Adipose tissue (tissue), 3 donors: ENCODE measurements at regions not wholly inside any gene's neighbourhood (a gene's known extent, or its start where the extent isn't known, plus 50 kb on each side); places are given as distances from the start of the nearest gene placed in this dataset.
"Not testable (repeated sequence)": the region's sequence is repeated elsewhere in the genome, so short reads cannot be mapped to it uniquely, and the experiment has no call there.

Source experiments
- H3K27ac ChIP-seq: one replicate; pipeline ENCODE4 v1.5.1; 2013; ENCODE audit warnings: low read depth, low read length
- WGBS, 3 donors: extraction: QIAGEN DNeasy Blood & Tissue Kit; methylation state at CpG; one replicate each; pipeline ENCODE4 v1.1.7; 2013; 5-methylcytosine and 5-hydroxymethylcytosine counted together
- donor health status: healthy with polysubstance abuse.
- donor health status: Bipolar disorder and iron deficiency.
- donor health status: healthy.

DNA sequence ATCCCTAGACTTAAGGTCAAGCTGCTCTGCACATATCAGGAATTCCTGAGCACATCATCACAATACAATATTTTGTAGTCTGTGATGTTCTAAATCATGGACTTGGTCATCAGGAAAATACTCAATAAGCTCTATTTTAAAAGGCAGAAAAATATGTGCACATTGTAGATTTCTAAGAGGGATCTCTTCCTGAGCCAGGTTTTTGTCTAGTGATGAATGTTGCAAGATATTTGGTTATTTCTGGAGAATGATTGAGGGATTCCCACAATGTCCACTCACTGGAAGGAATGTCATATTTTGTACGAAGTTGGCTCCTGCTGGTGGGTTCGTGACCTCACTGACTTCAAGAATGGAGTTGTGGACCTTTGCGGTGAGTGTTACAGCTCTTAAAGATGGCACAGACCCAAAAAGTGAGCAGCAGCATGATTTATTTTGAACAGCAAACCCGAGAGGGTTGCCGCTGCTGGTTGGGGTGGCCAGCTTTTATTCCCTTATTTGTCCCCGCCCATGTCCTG is 300.9 kb upstream of the DCN start:
- H3K27ac ChIP-seq, result no peak overlapping the region
- 74 to 81% (median 74%) methylated on average over 6 of the region's 6 CpGs for WGBS, 3 donors

DNA sequence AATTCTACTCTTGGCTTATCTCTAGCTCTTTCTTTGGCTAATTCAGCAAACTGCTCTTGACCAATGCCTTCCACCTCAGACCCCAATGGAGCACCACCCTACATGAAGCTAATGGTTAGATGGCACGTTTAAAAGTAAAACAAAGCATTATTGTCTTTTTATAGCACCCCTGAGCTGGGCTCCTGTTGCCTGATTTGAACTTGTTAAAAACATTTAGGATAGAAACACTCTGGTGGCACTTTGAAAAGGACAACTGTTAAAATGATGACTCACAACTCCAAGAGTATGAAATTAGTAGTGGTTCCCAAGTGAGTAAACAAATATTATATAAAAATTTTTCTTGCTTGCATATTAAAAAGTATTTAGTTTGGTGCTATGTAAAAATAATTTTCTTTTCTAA is 299.6 kb upstream of the DCN start:
- H3K27ac ChIP-seq, result no peak overlapping the region
- WGBS, 3 donors, result 43 to 66% (median 56%) methylated on average over 1 of the region's 1 CpG

DNA sequence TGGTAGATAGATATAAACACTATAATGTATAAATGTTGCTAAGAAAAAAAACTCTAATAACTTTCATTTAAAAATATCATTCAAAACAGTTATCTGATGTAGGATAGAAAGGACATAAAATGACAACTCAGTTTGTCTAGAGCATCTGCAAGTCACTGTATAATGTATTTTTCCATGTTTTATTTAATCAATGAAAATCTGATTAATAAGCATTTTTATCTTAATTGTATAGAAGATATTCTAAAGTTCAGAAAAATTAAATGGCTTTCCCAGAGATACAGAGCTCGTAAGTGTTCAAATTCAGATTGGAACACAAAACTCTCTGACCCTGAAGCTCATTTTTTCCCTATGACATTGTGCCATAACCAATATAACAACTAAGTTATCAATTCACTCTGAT is 295.9 kb upstream of the DCN start:
- WGBS, 3 donors, result 86 to 94% (median 92%) methylated on average over 1 of the region's 1 CpG
- no peak overlapping the region for H3K27ac ChIP-seq

DNA sequence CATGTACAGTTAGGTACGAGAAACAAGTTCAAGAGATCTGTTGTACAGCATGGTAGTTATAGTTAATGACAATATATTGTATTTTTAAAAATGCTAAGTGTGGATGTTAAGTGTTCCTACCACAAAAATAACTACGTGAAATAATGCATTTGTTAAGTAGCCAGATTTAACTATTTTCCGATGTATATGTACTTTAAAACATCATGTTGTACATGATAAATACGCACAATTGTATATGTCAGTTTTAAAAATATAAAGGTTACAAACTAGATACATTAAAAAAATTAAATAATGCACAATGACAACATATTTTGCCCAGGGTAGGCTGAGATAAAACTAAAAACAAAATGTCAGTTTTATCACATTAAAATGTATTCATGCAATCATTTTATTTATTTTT is 285.1 kb upstream of the DCN start:
- 90 to 96% (median 92%) methylated on average over 4 of the region's 4 CpGs for WGBS, 3 donors
- no peak overlapping the region for H3K27ac ChIP-seq

DNA sequence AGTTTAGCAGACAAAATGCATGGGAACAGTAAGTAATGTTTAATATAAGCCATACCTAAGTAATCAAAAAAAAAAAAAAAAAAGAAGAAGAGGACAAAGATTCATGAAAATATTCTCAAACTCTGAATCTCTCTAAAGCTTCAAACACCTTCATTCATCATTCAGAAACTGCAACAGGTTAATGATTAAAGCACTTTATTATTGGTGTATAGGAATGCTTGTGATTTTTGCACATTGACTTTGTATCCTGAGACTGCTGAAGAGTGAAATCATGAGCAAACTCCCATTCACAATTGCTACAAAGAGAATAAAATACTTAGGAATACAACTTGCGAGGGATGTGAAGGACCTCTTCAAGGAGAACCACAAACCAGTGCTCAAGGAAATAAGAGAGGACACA is 278.4 kb upstream of the DCN start:
- no peak overlapping the region for H3K27ac ChIP-seq
- 81 to 90% (median 83%) methylated on average over 1 of the region's 1 CpG for WGBS, 3 donors

DNA sequence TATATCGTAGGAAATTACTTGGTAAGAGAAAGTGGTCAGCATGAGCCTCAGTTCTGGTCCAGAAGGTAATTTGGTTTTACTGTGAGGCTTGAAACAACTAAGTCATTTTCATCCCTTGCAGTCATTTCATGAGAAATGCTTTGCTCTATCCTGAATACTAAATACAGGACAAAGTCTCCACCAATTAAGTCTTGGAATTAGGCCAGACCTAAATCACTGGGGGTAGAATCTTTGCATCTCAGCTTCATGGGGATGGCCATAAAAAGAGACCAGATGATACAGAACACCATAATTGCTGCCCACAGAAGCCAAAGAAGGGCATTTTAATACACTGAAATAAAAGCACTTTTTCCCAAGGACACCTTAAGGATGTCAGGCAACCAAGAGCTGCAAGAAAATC is 277.9 kb upstream of the DCN start:
- H3K27ac ChIP-seq, result no peak overlapping the region
- 83 to 94% (median 88%) methylated on average over 1 of the region's 1 CpG for WGBS, 3 donors

DNA sequence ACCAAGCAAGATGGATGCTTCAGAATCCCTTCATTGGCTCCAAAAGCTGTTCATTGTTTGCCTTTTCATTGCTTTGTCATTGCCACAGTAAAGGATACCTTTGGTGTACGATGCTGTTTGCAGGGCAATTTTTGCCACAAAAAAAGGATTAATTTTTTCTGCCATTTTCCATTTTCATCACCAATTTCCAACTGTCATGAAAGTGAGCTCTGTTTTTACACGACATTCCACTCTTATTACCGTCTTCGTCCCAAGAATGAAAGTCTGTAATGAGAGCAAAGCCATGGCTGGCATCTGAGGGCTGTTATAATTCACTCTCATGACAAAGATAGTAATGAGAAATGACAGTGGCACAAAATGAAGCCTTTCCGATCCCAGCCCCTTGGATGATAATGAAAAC is 272.7 kb upstream of the DCN start:
- H3K27ac ChIP-seq, result no peak overlapping the region
- 68 to 70% (median 69%) methylated on average over 5 of the region's 5 CpGs for whole genome bisulfite sequencing, 3 donors

DNA sequence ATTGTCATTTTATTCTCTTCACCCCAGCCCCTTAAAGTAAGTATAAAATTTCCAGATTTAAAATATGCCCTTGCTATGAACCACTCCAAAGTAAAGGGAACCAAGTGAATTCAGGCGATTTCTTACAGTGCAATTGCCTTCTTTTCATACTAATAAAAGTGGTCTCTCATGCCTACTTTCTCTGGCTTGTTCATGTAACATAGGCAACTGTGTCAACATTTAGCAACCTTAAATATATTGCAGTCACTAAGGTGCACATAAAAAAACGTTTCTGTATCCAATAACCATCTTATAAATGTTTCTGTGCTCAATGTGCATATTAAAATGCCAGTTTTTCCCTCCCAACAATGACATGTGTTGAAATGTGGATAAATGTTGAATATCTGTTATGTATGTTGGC is 271.6 kb upstream of the DCN start:
- WGBS, 3 donors, result 51 to 57% (median 52%) methylated on average over 2 of the region's 2 CpGs

DNA sequence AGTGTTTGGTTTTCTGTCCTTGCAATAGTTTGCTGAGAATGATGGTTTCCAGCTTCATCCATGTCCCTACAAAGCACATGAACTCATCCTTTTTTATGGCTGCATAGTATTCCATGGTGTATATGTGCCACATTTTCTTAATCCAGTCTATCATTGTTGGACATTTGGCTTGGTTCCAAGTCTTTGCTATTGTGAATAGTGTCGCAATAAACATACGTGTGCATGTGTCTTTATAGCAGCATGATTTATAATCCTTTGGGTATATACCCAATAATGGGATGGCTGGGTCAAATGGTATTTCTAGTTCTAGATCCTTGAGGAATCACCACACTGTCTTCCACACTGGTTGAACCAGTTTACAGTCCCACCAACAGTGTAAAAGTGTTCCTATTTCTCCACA is 269.8 kb upstream of the DCN start:
- no CpG with 5 or more reads among the region's 2 CpGs for WGBS, 3 donors
- H3K27ac ChIP-seq, result not testable (repeated sequence)

More for the DNA sequence above, 271.6 kb upstream of the DCN start:
- H3K27ac ChIP-seq, result no peak overlapping the region

DNA sequence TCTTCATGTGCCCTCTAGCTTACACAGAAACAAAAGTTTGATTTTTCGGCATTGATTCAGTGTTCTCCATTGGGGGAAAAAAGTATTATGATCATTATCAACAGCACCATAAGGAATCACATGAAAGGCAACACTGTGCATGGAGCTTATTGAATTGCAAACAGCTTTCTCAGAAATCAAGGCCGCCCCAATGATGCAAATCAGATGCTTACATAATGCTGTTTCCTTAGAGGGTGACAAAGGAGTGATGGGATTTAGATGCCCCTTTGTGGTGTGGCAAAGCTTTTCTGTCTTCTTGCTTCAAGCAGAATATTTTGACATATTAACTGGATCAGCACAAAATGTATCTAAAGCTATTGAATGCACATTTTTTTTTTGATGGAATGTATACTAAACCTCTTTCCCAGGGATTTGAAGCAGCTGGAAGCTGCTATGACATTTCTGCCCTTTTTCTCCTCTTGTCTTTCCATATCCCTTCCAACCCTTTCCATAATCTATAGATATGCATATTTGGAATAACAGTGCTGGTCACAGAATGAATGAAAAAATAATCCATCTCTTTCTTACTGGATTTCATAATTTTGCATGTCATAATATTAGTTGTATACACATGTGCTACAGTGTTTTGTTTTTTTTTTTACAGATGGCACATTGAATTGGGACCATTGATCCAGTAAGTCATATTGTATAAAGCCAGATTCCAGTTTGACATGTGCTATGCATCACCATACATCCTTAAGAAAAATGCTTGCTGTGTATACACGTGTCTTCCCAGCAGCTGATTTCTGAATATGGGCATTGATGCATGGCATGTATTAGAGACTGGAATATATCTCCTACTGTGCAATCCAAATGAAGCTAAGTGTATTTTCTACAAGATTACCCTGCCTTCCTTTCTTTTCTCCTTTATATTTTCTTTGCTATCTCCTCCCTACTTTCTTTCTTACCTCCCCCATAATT is 259.7 kb upstream of the DCN start:
- 76 to 83% (median 82%) methylated on average over 3 of the region's 3 CpGs for WGBS, 3 donors
- H3K27ac ChIP-seq, result no peak overlapping the region

DNA sequence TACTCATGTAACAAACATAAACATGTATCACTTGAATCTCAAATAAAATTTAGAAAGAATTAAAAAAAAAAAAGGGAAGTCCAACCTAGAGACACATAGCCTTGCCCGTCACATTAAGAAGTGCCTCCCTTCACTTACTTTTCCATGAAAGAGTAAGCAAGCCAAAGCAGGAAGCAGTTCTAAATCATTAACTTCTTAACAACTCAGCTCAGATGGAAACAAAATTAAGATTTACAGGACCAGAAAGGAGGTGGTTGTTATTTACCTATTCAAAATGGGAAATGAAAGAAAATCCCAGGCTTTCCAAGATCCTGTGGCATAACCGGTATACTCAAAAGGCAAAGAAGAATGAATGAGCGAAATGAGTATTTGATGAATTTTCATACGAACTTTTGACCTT is 258.6 kb upstream of the DCN start:
- 89 to 95% (median 89%) methylated on average over 4 of the region's 4 CpGs for WGBS, 3 donors
- no peak overlapping the region for H3K27ac ChIP-seq

DNA sequence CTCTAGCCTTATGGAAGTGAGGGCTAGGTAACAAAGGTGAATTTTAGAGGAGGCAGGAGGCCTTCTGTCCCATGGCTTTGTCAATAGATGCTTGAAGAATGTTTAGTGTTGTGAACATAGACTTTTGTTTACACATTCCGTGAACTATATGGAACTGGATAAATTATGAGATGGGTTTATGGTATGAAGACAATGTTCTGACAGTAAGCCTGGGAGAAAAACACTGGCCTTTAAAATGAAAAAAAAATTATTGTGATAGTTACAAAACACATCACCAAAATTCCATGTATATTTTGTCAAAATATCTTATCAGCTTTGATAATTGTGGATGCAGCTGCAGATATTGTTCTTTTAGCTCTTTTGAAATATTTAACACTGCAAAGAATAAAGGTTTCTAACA is 251.5 kb upstream of the DCN start:
- no peak overlapping the region for H3K27ac ChIP-seq
- WGBS, 3 donors, result 88 to 93% (median 90%) methylated on average over 1 of the region's 1 CpG

DNA sequence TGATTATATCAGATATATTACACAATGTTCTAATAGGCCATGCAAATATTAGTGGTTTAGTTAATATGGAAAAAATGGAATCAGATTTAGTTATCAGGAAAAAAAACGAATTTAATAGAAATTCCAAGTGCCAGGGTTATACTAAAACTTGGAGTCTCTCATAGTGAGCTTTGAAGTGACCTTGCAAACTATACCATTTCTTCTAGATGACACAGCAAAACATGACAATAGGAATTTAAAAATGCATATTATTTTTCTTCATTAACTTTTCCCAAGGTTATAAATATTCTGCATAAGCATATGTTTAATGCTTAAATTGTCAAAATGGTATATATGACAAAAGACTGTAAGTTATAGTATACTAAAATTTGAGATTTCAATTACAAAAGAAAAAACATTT is 250.1 kb upstream of the DCN start:
- 42 to 63% (median 63%) methylated on average over 1 of the region's 1 CpG for WGBS, 3 donors

DNA sequence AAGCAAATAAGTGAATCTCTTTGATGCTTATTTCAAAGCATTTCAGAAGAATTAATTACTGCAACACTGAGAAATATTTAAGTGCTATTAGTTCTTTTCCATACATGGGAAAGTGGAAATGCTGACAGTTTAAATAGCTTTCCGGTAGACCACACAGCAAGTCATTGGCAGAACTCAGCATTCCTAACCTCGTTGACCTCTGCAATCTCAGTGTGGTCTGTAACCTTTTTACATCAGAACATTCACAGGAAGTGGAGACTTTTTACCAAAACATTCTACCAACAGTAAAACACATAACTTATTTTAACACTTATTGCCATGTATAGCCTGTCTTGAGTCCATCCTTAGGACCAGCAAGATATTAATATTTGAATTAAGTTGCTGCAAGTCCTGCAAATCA is 249.5 kb upstream of the DCN start:
- H3K27ac ChIP-seq, result no peak overlapping the region
- WGBS, 3 donors, result 38 to 53% (median 46%) methylated on average over 2 of the region's 2 CpGs

More for the DNA sequence above, 250.1 kb upstream of the DCN start:
- no peak overlapping the region for H3K27ac ChIP-seq

DNA sequence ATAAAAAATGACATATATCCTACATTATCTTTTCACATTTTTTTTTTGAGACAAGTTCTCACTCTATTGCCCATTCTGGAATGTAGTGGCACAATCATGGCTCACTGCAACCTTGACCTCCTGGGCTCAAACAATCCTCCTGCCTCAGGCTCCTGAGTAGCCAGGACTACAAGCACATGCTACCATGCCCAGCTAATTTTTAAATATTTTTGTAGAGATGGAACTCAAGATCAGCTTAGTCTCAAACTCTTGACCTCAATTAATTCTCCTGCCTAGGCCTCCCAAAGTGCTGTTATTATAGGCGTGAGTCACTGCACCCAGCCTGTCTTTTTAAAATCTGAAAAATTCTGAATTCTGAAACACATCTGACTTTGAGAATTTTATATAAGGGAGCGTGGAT is 241.9 kb upstream of the DCN start:
- 88 to 91% (median 88%) methylated on average over 2 of the region's 2 CpGs for WGBS, 3 donors
- no peak overlapping the region for H3K27ac ChIP-seq

DNA sequence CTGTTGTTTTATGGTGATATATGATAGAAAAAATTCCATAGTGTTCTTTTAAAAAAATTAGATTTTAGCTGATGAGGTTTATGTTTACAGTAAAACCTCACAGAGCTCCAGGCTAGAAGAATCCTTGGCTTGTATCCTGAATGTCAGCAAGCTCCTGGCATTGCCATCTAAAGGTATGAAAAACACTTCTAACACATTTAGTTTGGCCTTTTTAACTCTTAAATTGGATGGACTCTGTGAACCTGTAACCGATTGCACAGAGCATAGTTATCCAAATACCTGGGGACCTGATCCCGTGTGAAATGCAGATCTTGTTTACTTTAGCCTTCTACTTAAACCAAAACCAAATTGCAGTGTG is 241.1 kb upstream of the DCN start:
- H3K27ac ChIP-seq, result no peak overlapping the region
- 49 to 85% (median 77%) methylated on average over 2 of the region's 2 CpGs for whole genome bisulfite sequencing, 3 donors

DNA sequence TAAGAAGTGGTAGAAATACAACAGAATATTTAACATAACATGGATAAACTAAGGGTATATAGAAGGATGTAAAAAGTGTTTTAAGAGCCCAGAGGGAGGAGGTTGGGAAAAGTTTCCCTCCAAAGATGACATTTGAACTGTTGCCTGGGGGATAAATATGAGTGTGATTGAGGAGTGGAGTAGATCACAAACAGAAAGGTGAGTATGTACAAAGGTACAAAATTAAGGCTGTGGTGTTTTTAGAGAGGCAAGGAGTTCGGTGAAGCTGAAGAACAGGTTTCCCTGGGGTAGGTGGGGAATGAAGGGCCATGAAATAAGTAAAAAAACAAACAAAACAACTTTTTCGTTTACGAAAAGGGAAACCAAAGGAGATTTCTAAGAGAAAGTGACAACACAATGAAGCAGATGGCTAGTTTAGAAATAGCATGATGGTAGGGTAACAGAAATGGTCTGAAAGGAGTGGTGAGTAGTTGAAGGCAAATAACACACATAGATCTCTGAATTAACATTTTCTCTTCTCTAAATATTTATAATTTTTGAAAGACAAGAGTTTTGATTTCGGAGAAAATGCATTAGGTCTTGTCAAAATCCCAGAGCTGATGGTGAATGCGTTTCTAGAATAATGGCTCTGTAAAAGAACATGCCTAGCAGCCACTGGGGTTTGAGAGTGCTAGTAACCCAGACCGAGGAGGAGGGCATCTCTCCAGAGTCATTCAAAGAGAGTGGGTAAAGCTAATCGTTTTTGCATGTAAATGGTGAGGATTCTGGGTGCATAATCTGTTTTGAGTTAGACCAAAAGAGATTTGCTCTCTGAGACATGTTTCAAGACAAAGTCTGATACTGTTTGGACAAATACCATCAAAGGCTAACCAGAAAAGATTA is 240.4 kb upstream of the DCN start:
- H3K27ac ChIP-seq, result no peak overlapping the region
- WGBS, 3 donors, result 64 to 75% (median 73%) methylated on average over 7 of the region's 7 CpGs

DNA sequence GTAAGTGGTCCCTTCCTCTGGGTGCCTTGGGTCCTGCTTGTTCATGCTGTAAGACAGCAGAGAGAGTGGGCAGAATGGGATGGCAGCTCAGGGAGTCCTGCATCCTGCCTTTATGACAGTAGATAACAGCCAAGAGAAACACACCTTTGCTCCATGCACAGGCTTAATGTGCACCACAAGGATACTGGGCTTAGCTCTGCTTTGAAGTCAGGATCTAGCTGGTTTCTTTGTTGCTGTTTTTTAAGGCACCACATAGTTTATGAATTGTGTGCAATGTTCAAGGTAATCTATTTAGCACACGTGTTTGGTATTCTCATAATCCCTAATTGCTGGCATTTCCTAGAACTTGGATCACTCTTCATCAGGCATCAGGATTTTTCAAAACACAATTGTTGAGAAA is 239.5 kb upstream of the DCN start:
- no peak overlapping the region for H3K27ac ChIP-seq
- 44 to 64% (median 54%) methylated on average over 1 of the region's 1 CpG for WGBS, 3 donors

DNA sequence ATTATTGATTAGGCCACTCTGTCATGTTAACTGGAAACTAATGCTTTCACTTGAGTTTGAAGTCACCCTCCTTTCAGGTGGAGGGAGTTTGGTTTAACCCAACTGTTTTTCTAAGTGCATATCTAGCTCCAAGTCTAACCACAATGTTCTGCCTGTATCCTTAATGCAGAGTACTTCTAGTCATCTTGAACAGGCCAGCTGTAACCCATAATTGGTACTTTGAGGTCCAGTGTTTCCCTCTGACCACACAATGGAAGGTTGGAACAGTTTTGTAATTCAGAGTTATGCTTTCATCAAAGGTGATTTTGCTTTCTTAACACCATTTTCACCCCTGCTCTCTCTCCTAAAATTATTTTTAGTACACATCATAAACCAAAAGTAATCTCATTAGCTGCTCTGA is 237.2 kb upstream of the DCN start:
- no peak overlapping the region for H3K27ac ChIP-seq
